ENCODE measurements at regions not wholly inside any gene's neighbourhood (a gene's known extent, or its start where the extent isn't known, plus 50 kb on each side); places are given as distances from the start of the nearest gene placed in this dataset.

- DNase-seq (ENCODE audit: low read depth) = no peak
Observed at GRCh38 chr18:39685303-39685902, 2119.8 kb upstream of the CELF4 start.

GRCh38 chr18:39681061-39681460, 2115.5 kb upstream of the CELF4 start:
- DNase-seq (ENCODE audit: low read depth) = no peak

GRCh38 chr18:39675906-39676305, 2110.3 kb upstream of the CELF4 start:
- DNase-seq (ENCODE audit: low read depth) = no peak

GRCh38 chr18:39675368-39675767, 2109.8 kb upstream of the CELF4 start:
- DNase-seq (ENCODE audit: low read depth) = peak; percentile 65

- no peak for DNase-seq (ENCODE audit: low read depth)
Observed at GRCh38 chr18:39672171-39672570, 2106.6 kb upstream of the CELF4 start.

GRCh38 chr18:39667905-39668304, 2102.3 kb upstream of the CELF4 start:
- DNase-seq (ENCODE audit: low read depth) = peak; percentile 17

- DNase-seq (ENCODE audit: low read depth) = no peak
Observed at GRCh38 chr18:39666541-39666940, 2100.9 kb upstream of the CELF4 start.

GRCh38 chr18:39661856-39662366, 2096.3 kb upstream of the CELF4 start:
- no peak for DNase-seq (ENCODE audit: low read depth)

- DNase-seq (ENCODE audit: low read depth) = peak; percentile 39
Observed at GRCh38 chr18:39660141-39660540, 2094.5 kb upstream of the CELF4 start.

GRCh38 chr18:39655341-39655740, 2089.7 kb upstream of the CELF4 start:
- DNase-seq (ENCODE audit: low read depth) = no peak

GRCh38 chr18:39653221-39653620, 2087.6 kb upstream of the CELF4 start:
- no peak for DNase-seq (ENCODE audit: low read depth)

GRCh38 chr18:39648616-39649015, 2083.0 kb upstream of the CELF4 start:
- no peak for DNase-seq (ENCODE audit: low read depth)

GRCh38 chr18:39647627-39648534, 2082.3 kb upstream of the CELF4 start:
- peak; percentile 86 for DNase-seq (ENCODE audit: low read depth)

GRCh38 chr18:39638224-39638623, 2072.6 kb upstream of the CELF4 start:
- DNase-seq (ENCODE audit: low read depth) = no peak

- no peak for DNase-seq (ENCODE audit: low read depth)
Observed at GRCh38 chr18:39636931-39637330, 2071.3 kb upstream of the CELF4 start.

GRCh38 chr18:39635966-39636365, 2070.4 kb upstream of the CELF4 start:
- peak; percentile 11 for DNase-seq (ENCODE audit: low read depth)

- DNase-seq (ENCODE audit: low read depth) = no peak
Observed at GRCh38 chr18:39635192-39635591, 2069.6 kb upstream of the CELF4 start.

- no peak for DNase-seq (ENCODE audit: low read depth)
Observed at GRCh38 chr18:39627936-39628335, 2062.3 kb upstream of the CELF4 start.

- DNase-seq (ENCODE audit: low read depth) = peak; percentile 69
Observed at GRCh38 chr18:39624961-39625360, 2059.4 kb upstream of the CELF4 start.

GRCh38 chr18:39622431-39622830, 2056.8 kb upstream of the CELF4 start:
- DNase-seq (ENCODE audit: low read depth) = peak; percentile 14

GRCh38 chr18:39620551-39621168, 2055.1 kb upstream of the CELF4 start:
- no peak for DNase-seq (ENCODE audit: low read depth)

GRCh38 chr18:39618265-39619003, 2052.8 kb upstream of the CELF4 start:
- no peak for DNase-seq (ENCODE audit: low read depth)

Measured in EH (cell line).